HG02885 (cell line): ENCODE measurements at regions not wholly inside any gene's neighbourhood (a gene's known extent, or its start where the extent isn't known, plus 50 kb on each side); places are given as distances from the start of the nearest gene placed in this dataset.
"Not testable (repeated sequence)": the region's sequence is repeated elsewhere in the genome, so short reads cannot be mapped to it uniquely, and the experiment has no call there.

ENCODE experiments used
- ATAC-seq: cut with Tn5 transposase; IDR thresholded peaks from one replicate; pipeline ENCODE4 v1.9.1; 2021; ENCODE audit warnings: mild to moderate bottlenecking; ENCODE audit not compliant: unreplicated experiment, poor library complexity

- ATAC-seq, result not testable (repeated sequence)
These were observed 234.0 kb upstream of the NRIP1 start for GRCh38 chr21:15298755-15299154.

GRCh38 chr21:15300131-15300530 lies 235.3 kb upstream of the NRIP1 start:
- ATAC-seq, result no peak

- no peak for ATAC-seq
These were observed 236.2 kb upstream of the NRIP1 start for GRCh38 chr21:15301014-15301413.

GRCh38 chr21:15301736-15302135 lies 236.9 kb upstream of the NRIP1 start:
- no peak for ATAC-seq

GRCh38 chr21:15306271-15306670 lies 241.5 kb upstream of the NRIP1 start:
- ATAC-seq, result no peak

- ATAC-seq, result no peak
These were observed 243.5 kb upstream of the NRIP1 start for GRCh38 chr21:15308333-15308732.

GRCh38 chr21:15309022-15309590 lies 244.3 kb upstream of the NRIP1 start:
- ATAC-seq, result no peak

GRCh38 chr21:15309721-15310120 lies 244.9 kb upstream of the NRIP1 start:
- ATAC-seq, result no peak

GRCh38 chr21:15311510-15311909 lies 246.7 kb upstream of the NRIP1 start:
- ATAC-seq, result no peak

- not testable (repeated sequence) for ATAC-seq
These were observed 252.2 kb upstream of the NRIP1 start for GRCh38 chr21:15317034-15317433.

- ATAC-seq, result no peak
These were observed 254.9 kb upstream of the NRIP1 start for GRCh38 chr21:15319727-15320126.

- ATAC-seq, result no peak
These were observed 259.7 kb upstream of the NRIP1 start for GRCh38 chr21:15324542-15324941.

- no peak for ATAC-seq
These were observed 261.4 kb upstream of the NRIP1 start for GRCh38 chr21:15326032-15326867.

- no peak for ATAC-seq
These were observed 263.0 kb upstream of the NRIP1 start for GRCh38 chr21:15327637-15328265.

GRCh38 chr21:15329191-15329590 lies 264.4 kb upstream of the NRIP1 start:
- ATAC-seq, result no peak

- ATAC-seq, result no peak
These were observed 266.1 kb upstream of the NRIP1 start for GRCh38 chr21:15330872-15331271.

GRCh38 chr21:15332572-15332971 lies 267.8 kb upstream of the NRIP1 start:
- ATAC-seq, result no peak

GRCh38 chr21:15333136-15333710 lies 268.4 kb upstream of the NRIP1 start:
- no peak for ATAC-seq

GRCh38 chr21:15333951-15334350 lies 269.2 kb upstream of the NRIP1 start:
- no peak for ATAC-seq

GRCh38 chr21:15343066-15343465 lies 278.3 kb upstream of the NRIP1 start:
- no peak for ATAC-seq

- no peak for ATAC-seq
These were observed 287.2 kb upstream of the NRIP1 start for GRCh38 chr21:15352009-15352408.
